ENCODE measurements at regions not wholly inside any gene's neighbourhood (a gene's known extent, or its start where the extent isn't known, plus 50 kb on each side); places are given as distances from the start of the nearest gene placed in this dataset. TPM values are rescaled to one million over a fixed set of nuclear protein-coding genes. Genes with fewer than 3 reads are reported as not detected.
"Not testable (repeated sequence)": the region's sequence is repeated elsewhere in the genome, so short reads cannot be mapped to it uniquely, and the experiment has no call there.

DNA sequence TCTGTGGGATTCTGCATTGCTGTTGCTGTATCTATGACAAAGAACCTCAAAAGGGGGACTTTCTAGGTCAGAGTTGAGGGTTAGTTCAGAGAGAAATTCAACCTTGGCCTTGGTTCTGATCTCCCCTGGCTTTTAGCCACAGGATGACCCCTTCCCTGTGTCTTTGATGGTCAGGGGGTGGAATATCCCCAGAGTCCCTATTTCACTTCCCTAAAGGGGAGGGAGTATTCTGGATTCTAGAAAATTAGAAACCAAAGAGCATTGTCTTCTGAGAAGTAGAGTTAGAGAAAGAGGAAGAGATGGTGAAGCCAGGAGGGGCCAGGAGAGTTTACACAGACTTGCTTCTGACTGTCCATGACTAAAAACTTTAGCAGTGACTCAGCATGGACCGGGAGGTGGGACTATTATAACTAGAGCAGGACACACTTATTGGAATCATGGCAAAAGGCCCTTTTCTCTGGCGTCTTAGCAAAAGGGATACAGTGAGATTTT, 56.2 kb upstream of the LPAR1 start:
- ChIA-PET CTCF (no interaction called here), POLR2A (no interaction called here), RAD21 (ENCODE audit: low non-redundant PET in 1 of 2, low total read pairs in 2 of 2, uncharacterized antibody in 2 of 2, unreplicated experiment in 2 of 2) (no interaction called here)
- Histone ChIP-seq H3K4me3 (replicated peaks in 1 of 2; ENCODE audit: low read depth in 1 of 2, low read length in 2 of 2) (no peak overlapping the region), H4K20me1 (ENCODE audit: insufficient read depth) (no peaks in the 10 kb centered on the region), H3K36me3 (ENCODE audit: control insufficient read depth in 1 of 2, insufficient read depth in 2 of 2, low read length in 2 of 2) (no peaks in the 10 kb centered on the region), H3K9ac (ENCODE audit: low read length) (no peak overlapping the region), H3K9me2 (ENCODE audit: insufficient read depth) (no peaks in the 10 kb centered on the region; the same call in 1 of the 2 replicates), H3K4me2 (ENCODE audit: low read length) (no peak overlapping the region), H3K27me3 (ENCODE audit: insufficient read depth, low read length) (no peaks in the 10 kb centered on the region), H3K27ac (ENCODE audit: low read depth, low read length) (no peak overlapping the region), H3K79me2 (ENCODE audit: insufficient read depth, low read length) (no peaks in the 10 kb centered on the region), H3K9me3 (ENCODE audit: control insufficient read depth in 1 of 2, insufficient read depth in 1 of 2, low read depth in 1 of 2, low read length in 2 of 2) (no peaks in the 10 kb centered on the region), H2AFZ (ENCODE audit: low read depth, low read length, poor library complexity, severe bottlenecking) (peak overlapping the region; percentile 18), H3K4me1 (ENCODE audit: control insufficient read depth in 1 of 2, insufficient read depth in 2 of 2, low read length in 2 of 2) (peaks cover 0 to 5% of the 10 kb centered on the region in 2 experiments; a peak in 2 of 4 replicates)
- intact Hi-C loops (cut with micrococcal nuclease): no loop called here
- BruUV-seq (replicated peaks): no TSS peak
- DNase-seq (ENCODE audit: low read depth, low spot score): no peak
- TF ChIP-seq ZNF274 (IDR thresholded peaks at IDR 0.05; ENCODE audit: low read depth, low read length) (no peak), CBX3 (IDR thresholded peaks at IDR 0.05; ENCODE audit: low read depth) (no peak), EZH2phosphoT487 (IDR thresholded peaks at IDR 0.05; ENCODE audit: borderline replicate concordance) (no peak), POLR2A (IDR thresholded peaks at IDR 0.05; ENCODE audit: borderline replicate concordance, extremely low read depth, insufficient read depth, insufficient read length) (no peak), ELF1 (IDR thresholded peaks at IDR 0.05; ENCODE audit: borderline replicate concordance, low read depth) (no peak), EZH2 (IDR thresholded peaks at IDR 0.05) (no peak), JUND (IDR thresholded peaks at IDR 0.05) (no peak), TCF7L2 (IDR thresholded peaks at IDR 0.05; ENCODE audit: borderline replicate concordance, extremely low read depth, insufficient read depth, insufficient read length) (no peak), RAD21 (IDR thresholded peaks at IDR 0.05; ENCODE audit: low read depth) (no peak), SRF (IDR thresholded peaks at IDR 0.05; ENCODE audit: low read depth) (no peak)
- TF ChIP-seq, protein P1, sequence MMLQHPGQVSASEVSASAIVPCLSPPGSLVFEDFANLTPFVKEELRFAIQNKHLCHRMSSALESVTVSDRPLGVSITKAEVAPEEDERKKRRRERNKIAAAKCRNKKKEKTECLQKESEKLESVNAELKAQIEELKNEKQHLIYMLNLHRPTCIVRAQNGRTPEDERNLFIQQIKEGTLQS (IDR thresholded peaks at IDR 0.05): no peak
- no peak for ATAC-seq

DNA sequence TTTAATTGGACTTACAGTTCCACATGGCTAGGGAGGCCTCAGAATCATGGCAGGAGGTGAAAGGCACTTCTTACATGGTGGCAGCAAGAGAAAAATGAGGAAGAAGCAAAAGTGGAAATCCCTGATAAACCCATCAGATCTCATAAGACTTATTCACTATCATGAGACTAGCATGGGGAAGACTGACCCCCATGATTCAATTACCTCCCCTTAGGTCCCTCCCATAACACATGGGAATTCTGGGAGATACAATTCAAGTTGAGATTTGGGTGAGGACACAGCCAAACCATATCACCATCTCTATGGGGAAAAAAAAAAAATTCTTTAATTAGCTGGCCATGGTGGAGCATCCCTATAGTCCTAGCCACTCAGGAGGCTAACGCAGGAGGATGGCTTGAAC, 53.9 kb upstream of the LPAR1 start:
- H3K9me2 ChIP-seq (ENCODE audit: insufficient read depth); CTCF ChIA-PET; ATAC-seq; H3K36me3 ChIP-seq (ENCODE audit: control insufficient read depth in 1 of 2, insufficient read depth in 2 of 2, low read length in 2 of 2); H3K4me3 ChIP-seq (replicated peaks in 1 of 2; ENCODE audit: low read depth in 1 of 2, low read length in 2 of 2); POLR2A ChIA-PET; intact Hi-C loops (cut with micrococcal nuclease); H3K9me3 ChIP-seq (ENCODE audit: control insufficient read depth in 1 of 2, insufficient read depth in 1 of 2, low read depth in 1 of 2, low read length in 2 of 2); H3K9ac ChIP-seq (ENCODE audit: low read length); DNase-seq (ENCODE audit: low read depth, low spot score); BruUV-seq (replicated peaks); H3K79me2 ChIP-seq (ENCODE audit: insufficient read depth, low read length); RAD21 ChIA-PET (ENCODE audit: low non-redundant PET in 1 of 2, low total read pairs in 2 of 2, uncharacterized antibody in 2 of 2, unreplicated experiment in 2 of 2); H3K4me2 ChIP-seq (ENCODE audit: low read length); H3K27ac ChIP-seq (ENCODE audit: low read depth, low read length); H3K27me3 ChIP-seq (ENCODE audit: insufficient read depth, low read length); H2AFZ ChIP-seq (ENCODE audit: low read depth, low read length, poor library complexity, severe bottlenecking); H4K20me1 ChIP-seq (ENCODE audit: insufficient read depth); H3K4me1 ChIP-seq (ENCODE audit: control insufficient read depth in 1 of 2, insufficient read depth in 2 of 2, low read length in 2 of 2): not testable (repeated sequence)

Small RNA genes lying in the stretch of these regions (microRNA-seq; reads per million reads assigned to microRNA genes)
- not detected for gene MIR7702 (ENCODE audit: borderline number of aligned reads)

All from HCT116 (cell line).